ENCODE measurements at regions not wholly inside any gene's neighbourhood (a gene's known extent, or its start where the extent isn't known, plus 50 kb on each side); places are given as distances from the start of the nearest gene placed in this dataset.
A peak's percentile ranks its signal among the peaks of the same experiment; 100 is the strongest.
"Not testable (repeated sequence)": the region's sequence is repeated elsewhere in the genome, so short reads cannot be mapped to it uniquely, and the experiment has no call there.

- DNase-seq, result peak in 2 of 3 donors; percentile 53 to 55
- TF ChIP-seq CTCF (IDR thresholded peaks at IDR 0.05) (no peak), POLR2A (IDR thresholded peaks at IDR 0.05) (no peak)
- Histone ChIP-seq H3K4me3 (no peak overlapping the region), H3K36me3 (no peaks in the 10 kb centered on the region), H3K27me3 (no peaks in the 10 kb centered on the region), H3K27ac (peak overlapping the region in 3 of 4 donors; percentile 43 to 82 (median 49)), H3K4me1 (no peaks in the 10 kb centered on the region), H3K9me3 (no peaks in the 10 kb centered on the region)
Observed at GRCh38 chr3:53422954-53423698, 71.3 kb upstream of the CACNA1D start.

DNA sequence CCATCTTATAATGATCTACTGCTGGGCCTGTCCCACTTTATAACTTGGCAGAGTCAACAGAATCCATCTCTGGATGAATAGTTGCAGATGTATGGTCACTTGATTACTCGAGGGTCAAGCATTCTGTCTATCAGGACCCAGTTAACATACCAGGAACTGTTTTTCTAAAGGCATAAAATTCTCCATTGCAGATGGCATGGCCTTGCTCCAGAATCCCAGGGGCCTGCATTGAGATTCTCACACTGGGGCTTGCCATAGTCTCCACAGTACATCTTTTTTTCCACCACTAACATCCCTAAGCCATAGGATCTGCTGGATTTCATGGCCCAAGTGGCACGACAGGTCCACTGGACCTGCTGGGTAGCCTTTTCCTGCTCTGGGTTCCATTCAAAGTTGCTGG, 68.5 kb upstream of the CACNA1D start:
- no peaks in the 10 kb centered on the region for H3K4me1 ChIP-seq
- TF ChIP-seq CTCF (IDR thresholded peaks at IDR 0.05) (no peak), POLR2A (IDR thresholded peaks at IDR 0.05) (no peak)
- DNase-seq, result no peak
- no peaks in the 10 kb centered on the region for H3K36me3 ChIP-seq
- H3K27me3 ChIP-seq, result no peaks in the 10 kb centered on the region
- no peak overlapping the region for H3K4me3 ChIP-seq
- no peak overlapping the region for H3K27ac ChIP-seq
- no peaks in the 10 kb centered on the region for H3K9me3 ChIP-seq

GRCh38 chr3:53426918-53427317, 67.5 kb upstream of the CACNA1D start:
- Histone ChIP-seq H3K4me1 (no peaks in the 10 kb centered on the region), H3K36me3 (no peaks in the 10 kb centered on the region), H3K27me3 (no peaks in the 10 kb centered on the region), H3K27ac (no peak overlapping the region), H3K4me3 (no peak overlapping the region), H3K9me3 (no peaks in the 10 kb centered on the region)
- TF ChIP-seq CTCF (IDR thresholded peaks at IDR 0.05) (no peak), POLR2A (IDR thresholded peaks at IDR 0.05) (no peak)
- DNase-seq, result no peak

DNA sequence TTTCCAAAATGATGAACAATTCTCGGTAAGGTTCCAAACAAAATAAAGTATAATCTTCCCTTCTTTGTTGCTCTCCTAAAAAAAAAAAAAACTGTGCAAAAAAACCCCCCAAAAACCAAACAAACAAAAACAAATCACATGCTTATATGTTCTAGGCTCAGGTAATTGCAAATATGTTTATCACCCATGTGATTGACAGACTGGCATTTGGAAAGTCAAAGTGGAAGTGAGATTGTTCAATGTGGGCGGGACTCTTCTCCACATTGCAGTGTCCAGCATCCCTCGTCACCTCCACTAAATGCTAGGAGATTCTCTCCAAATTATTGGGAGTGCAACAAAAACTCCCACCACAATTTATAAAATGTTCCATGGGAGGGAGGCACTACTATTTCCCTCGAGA, 57.6 kb upstream of the CACNA1D start:
- Histone ChIP-seq H3K27ac (no peak overlapping the region), H3K4me3 (no peak overlapping the region), H3K4me1 (no peaks in the 10 kb centered on the region), H3K36me3 (no peaks in the 10 kb centered on the region), H3K9me3 (no peaks in the 10 kb centered on the region), H3K27me3 (no peaks in the 10 kb centered on the region)
- no peak for TF ChIP-seq POLR2A (IDR thresholded peaks at IDR 0.05)
- TF ChIP-seq CTCF (IDR thresholded peaks at IDR 0.05), result no peak
- no peak for DNase-seq

- H3K4me3 ChIP-seq, DNase-seq, H3K4me1 ChIP-seq, H3K27ac ChIP-seq, H3K27me3 ChIP-seq, H3K9me3 ChIP-seq, H3K36me3 ChIP-seq: not testable (repeated sequence)
Observed at GRCh38 chr3:53442863-53443262, 51.5 kb upstream of the CACNA1D start.
